ENCODE measurements at regions not wholly inside any gene's neighbourhood (a gene's known extent, or its start where the extent isn't known, plus 50 kb on each side); places are given as distances from the start of the nearest gene placed in this dataset.

DNA sequence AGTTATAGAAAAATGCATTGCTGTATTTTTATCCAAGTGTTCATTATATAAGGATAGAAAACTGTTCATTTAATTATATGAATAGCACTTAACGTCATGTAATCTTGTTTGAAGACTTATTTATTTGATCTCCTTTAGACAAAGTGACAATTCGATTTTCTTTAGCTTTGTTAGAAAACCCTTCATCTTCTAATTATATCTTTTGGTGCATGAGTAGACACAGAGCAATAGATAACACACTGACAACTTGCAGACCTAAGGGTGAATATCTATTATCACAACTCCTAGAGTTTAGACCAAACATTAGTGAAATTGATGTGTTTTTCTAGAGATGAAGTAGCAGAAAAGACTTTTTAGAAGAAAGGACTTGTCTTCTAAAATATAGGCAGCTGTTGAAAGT lies 446.4 kb upstream of the SEMA6A start:
- no TSS peak for BruUV-seq (replicated peaks)
- Histone ChIP-seq H4K20me1 (ENCODE audit: control insufficient read depth, insufficient read depth) (no peaks in the 10 kb centered on the region), H3K9me3 (replicated peaks; ENCODE audit: control insufficient read depth, insufficient read depth, low read length) (no peaks in the 10 kb centered on the region), H3K4me3 (no peak overlapping the region), H3K27ac (ENCODE audit: control insufficient read depth, insufficient read depth) (no peak overlapping the region), H2AFZ (ENCODE audit: control insufficient read depth, low read depth, low read length) (no peak overlapping the region), H3K36me3 (ENCODE audit: control insufficient read depth in 2 of 2, insufficient read depth in 2 of 2, low read length in 1 of 2) (no peaks in the 10 kb centered on the region), H3K9ac (ENCODE audit: control insufficient read depth, insufficient read depth, low read length) (no peak overlapping the region), H3K4me2 (ENCODE audit: control insufficient read depth, insufficient read depth) (no peak overlapping the region), H3K79me2 (ENCODE audit: control insufficient read depth, insufficient read depth, low read length) (no peaks in the 10 kb centered on the region), H3K27me3 (replicated peaks in 1 of 2; ENCODE audit: control insufficient read depth in 2 of 2, insufficient read depth in 2 of 2, low read length in 1 of 2) (no peaks in the 10 kb centered on the region), H3K4me1 (ENCODE audit: control insufficient read depth, insufficient read depth, low read length) (no peaks in the 10 kb centered on the region)
- DNase-seq (ENCODE audit: low read depth, low spot score) (no peak), FAIRE-seq (no peak), ATAC-seq (no peak)
- POLR2A ChIA-PET = no interaction called here
- WGBS (ENCODE audit: insufficient coverage, insufficient replicate concordance, low lambda C conversion rate, missing lambda C conversion rate) = 6% methylated on average over 2 of the region's 2 CpGs
- in situ Hi-C loops (cut with MboI) = no loop called here
- intact Hi-C loops (cut with micrococcal nuclease; ENCODE audit: unreplicated experiment) = no loop called here
- RAD21 ChIA-PET (ENCODE audit: unreplicated experiment) = no interaction called here
- TF ChIP-seq LARP7 (IDR thresholded peaks at IDR 0.05) (no peak), RAD51 (IDR thresholded peaks at IDR 0.05) (no peak), CEBPB (IDR thresholded peaks at IDR 0.05; ENCODE audit: borderline replicate concordance in 1 of 2, low read depth in 2 of 2, low read length in 2 of 2) (no peak), YBX1 (IDR thresholded peaks at IDR 0.05) (no peak), RAD21 (IDR thresholded peaks at IDR 0.05; ENCODE audit: insufficient read depth, low read depth, low read length) (no peak), TCF7 (IDR thresholded peaks at IDR 0.05; ENCODE audit: borderline replicate concordance) (no peak), HDAC2 (IDR thresholded peaks at IDR 0.05) (no peak), BRCA1 (IDR thresholded peaks at IDR 0.05; ENCODE audit: low read depth, low read length) (no peak), POLR2AphosphoS5 (IDR thresholded peaks at IDR 0.05; ENCODE audit: low read length) (no peak)
- TF ChIP-seq, protein P1, sequence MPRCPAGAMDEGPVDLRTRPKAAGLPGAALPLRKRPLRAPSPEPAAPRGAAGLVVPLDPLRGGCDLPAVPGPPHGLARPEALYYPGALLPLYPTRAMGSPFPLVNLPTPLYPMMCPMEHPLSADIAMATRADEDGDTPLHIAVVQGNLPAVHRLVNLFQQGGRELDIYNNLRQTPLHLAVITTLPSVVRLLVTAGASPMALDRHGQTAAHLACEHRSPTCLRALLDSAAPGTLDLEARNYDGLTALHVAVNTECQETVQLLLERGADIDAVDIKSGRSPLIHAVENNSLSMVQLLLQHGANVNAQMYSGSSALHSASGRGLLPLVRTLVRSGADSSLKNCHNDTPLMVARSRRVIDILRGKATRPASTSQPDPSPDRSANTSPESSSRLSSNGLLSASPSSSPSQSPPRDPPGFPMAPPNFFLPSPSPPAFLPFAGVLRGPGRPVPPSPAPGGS (IDR thresholded peaks at IDR 0.05; ENCODE audit: borderline replicate concordance, insufficient read depth, low read depth, low read length, poor library complexity, severe bottlenecking) = no peak
- CTCF ChIA-PET = interaction anchor here (1.1 kb wide), 1 partner anchor 8 kb away, joined by 3 read pairs; no protein-coding TSS in a partner anchor
- SMC1A ChIA-PET (ENCODE audit: uncharacterized antibody, unreplicated experiment) = no interaction called here

Measured in GM12878 (cell line).